ENCODE measurements at regions not wholly inside any gene's neighbourhood (a gene's known extent, or its start where the extent isn't known, plus 50 kb on each side); places are given as distances from the start of the nearest gene placed in this dataset.

GRCh38 chr2:128821010-128821409, 502.3 kb upstream of the HS6ST1 start:
- H3K4me1 ChIP-seq (ENCODE audit: control insufficient read depth, extremely low read depth, insufficient read depth, low read length): no peaks in the 10 kb centered on the region
- H3K27me3 ChIP-seq (ENCODE audit: control insufficient read depth, insufficient read depth, low read length): no peaks in the 10 kb centered on the region
- no peaks in the 10 kb centered on the region for H3K79me2 ChIP-seq (ENCODE audit: control insufficient read depth, insufficient read depth, low read length)
- H4K20me1 ChIP-seq (ENCODE audit: control insufficient read depth, extremely low read depth, insufficient read depth, low read length): no peaks in the 10 kb centered on the region
- H3K36me3 ChIP-seq (ENCODE audit: control insufficient read depth, insufficient read depth, low read length): no peaks in the 10 kb centered on the region
- no peak overlapping the region for H3K9ac ChIP-seq (ENCODE audit: insufficient read depth, low read length)
- no peak overlapping the region for H3K4me2 ChIP-seq (ENCODE audit: extremely low read depth, insufficient read depth, low read length)
- TF ChIP-seq, protein P1, sequence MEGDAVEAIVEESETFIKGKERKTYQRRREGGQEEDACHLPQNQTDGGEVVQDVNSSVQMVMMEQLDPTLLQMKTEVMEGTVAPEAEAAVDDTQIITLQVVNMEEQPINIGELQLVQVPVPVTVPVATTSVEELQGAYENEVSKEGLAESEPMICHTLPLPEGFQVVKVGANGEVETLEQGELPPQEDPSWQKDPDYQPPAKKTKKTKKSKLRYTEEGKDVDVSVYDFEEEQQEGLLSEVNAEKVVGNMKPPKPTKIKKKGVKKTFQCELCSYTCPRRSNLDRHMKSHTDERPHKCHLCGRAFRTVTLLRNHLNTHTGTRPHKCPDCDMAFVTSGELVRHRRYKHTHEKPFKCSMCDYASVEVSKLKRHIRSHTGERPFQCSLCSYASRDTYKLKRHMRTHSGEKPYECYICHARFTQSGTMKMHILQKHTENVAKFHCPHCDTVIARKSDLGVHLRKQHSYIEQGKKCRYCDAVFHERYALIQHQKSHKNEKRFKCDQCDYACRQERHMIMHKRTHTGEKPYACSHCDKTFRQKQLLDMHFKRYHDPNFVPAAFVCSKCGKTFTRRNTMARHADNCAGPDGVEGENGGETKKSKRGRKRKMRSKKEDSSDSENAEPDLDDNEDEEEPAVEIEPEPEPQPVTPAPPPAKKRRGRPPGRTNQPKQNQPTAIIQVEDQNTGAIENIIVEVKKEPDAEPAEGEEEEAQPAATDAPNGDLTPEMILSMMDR (conservative IDR thresholded peaks at IDR 0.05 in 1 of 2, IDR thresholded peaks at IDR 0.05 in 1 of 2; ENCODE audit: low read depth in 1 of 2, low read length in 2 of 2): no peak
- no peak for TF ChIP-seq EZH2 (IDR thresholded peaks at IDR 0.05; ENCODE audit: low read length, missing control alignments)
- no peak overlapping the region for H2AFZ ChIP-seq (ENCODE audit: low read length)
- no peak overlapping the region for H3K27ac ChIP-seq (ENCODE audit: insufficient read depth, low read length)
- no peak for DNase-seq (ENCODE audit: low read depth in 2 of 2)
- no peaks in the 10 kb centered on the region for H3K9me3 ChIP-seq (ENCODE audit: control insufficient read depth, insufficient read depth, low read depth, low read length)
- H3K4me3 ChIP-seq (replicated peaks in 1 of 4; ENCODE audit: control extremely low read depth in 1 of 4, insufficient read depth in 1 of 4, low read depth in 3 of 4, low read length in 4 of 4): no peak overlapping the region

DNA sequence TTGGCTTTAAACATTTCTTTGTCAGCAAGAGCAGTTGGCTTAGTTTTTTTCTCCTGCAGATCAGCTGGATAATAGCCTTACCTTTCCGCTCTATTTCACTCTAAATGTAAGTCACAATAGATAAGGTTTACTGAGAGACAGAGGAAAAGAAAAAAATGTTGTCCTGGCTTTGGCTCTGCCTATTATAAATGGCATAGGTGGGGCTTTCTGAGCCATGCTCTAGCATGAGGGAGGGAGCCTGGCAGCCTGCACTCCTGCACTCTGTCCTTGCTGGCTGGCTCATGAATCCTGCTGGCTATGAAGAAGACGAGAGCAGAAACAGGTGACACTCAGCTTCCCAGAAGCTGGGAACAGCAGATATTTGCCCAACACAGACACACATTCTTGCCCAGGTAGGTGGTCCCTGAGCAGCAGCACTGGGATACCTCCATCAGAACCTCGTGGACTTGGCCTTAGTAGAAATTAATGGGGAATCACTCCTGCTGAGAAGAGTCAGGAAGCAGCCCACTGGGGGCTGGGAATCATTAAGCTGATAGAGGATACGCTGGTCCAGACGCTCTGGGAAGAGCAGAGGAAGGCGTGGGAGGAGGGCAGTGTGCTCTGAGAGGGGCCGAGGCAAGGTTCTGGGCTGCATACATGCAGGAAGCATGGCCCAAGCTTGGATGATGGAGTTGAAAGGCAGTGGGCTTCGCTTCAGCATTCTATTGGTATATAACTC, 514.4 kb upstream of the HS6ST1 start:
- DNase-seq (ENCODE audit: low read depth in 2 of 2): no peak
- no peaks in the 10 kb centered on the region for H3K9me3 ChIP-seq (ENCODE audit: control insufficient read depth, insufficient read depth, low read depth, low read length)
- H3K4me3 ChIP-seq (replicated peaks in 1 of 4; ENCODE audit: control extremely low read depth in 1 of 4, insufficient read depth in 1 of 4, low read depth in 3 of 4, low read length in 4 of 4): no peak overlapping the region
- no peaks in the 10 kb centered on the region for H3K4me1 ChIP-seq (ENCODE audit: control insufficient read depth, extremely low read depth, insufficient read depth, low read length)
- H3K79me2 ChIP-seq (ENCODE audit: control insufficient read depth, insufficient read depth, low read length): no peaks in the 10 kb centered on the region
- no peak overlapping the region for H3K4me2 ChIP-seq (ENCODE audit: extremely low read depth, insufficient read depth, low read length)
- TF ChIP-seq EZH2 (IDR thresholded peaks at IDR 0.05; ENCODE audit: low read length, missing control alignments): no peak
- TF ChIP-seq, protein P1 (conservative IDR thresholded peaks at IDR 0.05 in 1 of 2, IDR thresholded peaks at IDR 0.05 in 1 of 2; ENCODE audit: low read depth in 1 of 2, low read length in 2 of 2): no peak
- H4K20me1 ChIP-seq (ENCODE audit: control insufficient read depth, extremely low read depth, insufficient read depth, low read length): no peaks in the 10 kb centered on the region
- H3K27ac ChIP-seq (ENCODE audit: insufficient read depth, low read length): no peak overlapping the region
- H3K27me3 ChIP-seq (ENCODE audit: control insufficient read depth, insufficient read depth, low read length): no peaks in the 10 kb centered on the region
- H3K36me3 ChIP-seq (ENCODE audit: control insufficient read depth, insufficient read depth, low read length): no peaks in the 10 kb centered on the region
- no peak overlapping the region for H2AFZ ChIP-seq (ENCODE audit: low read length)
- H3K9ac ChIP-seq (ENCODE audit: insufficient read depth, low read length): no peak overlapping the region

DNA sequence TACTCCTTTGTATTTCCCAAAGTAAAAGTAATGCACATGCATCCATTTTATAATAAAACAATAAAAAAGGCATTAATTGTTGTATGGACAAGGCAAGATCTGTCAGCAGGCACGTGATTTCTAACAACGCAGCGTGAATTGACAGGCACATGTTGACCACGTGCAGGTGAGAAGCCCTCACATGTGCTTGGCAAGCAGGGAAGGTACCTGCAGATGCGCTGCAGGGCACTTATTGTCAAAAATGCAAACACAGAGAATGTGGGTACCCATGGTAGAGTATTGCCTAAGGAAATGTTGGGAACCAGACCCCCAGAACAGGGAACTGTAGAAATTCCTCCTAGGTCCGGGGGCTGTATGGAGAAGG, 515.0 kb upstream of the HS6ST1 start:
- Histone ChIP-seq H3K4me3 (replicated peaks in 1 of 4; ENCODE audit: control extremely low read depth in 1 of 4, insufficient read depth in 1 of 4, low read depth in 3 of 4, low read length in 4 of 4) (no peak overlapping the region), H3K9ac (ENCODE audit: insufficient read depth, low read length) (no peak overlapping the region), H3K4me2 (ENCODE audit: extremely low read depth, insufficient read depth, low read length) (no peak overlapping the region), H3K79me2 (ENCODE audit: control insufficient read depth, insufficient read depth, low read length) (no peaks in the 10 kb centered on the region), H3K27ac (ENCODE audit: insufficient read depth, low read length) (no peak overlapping the region), H3K4me1 (ENCODE audit: control insufficient read depth, extremely low read depth, insufficient read depth, low read length) (no peaks in the 10 kb centered on the region), H2AFZ (ENCODE audit: low read length) (no peak overlapping the region), H3K27me3 (ENCODE audit: control insufficient read depth, insufficient read depth, low read length) (no peaks in the 10 kb centered on the region), H4K20me1 (ENCODE audit: control insufficient read depth, extremely low read depth, insufficient read depth, low read length) (no peaks in the 10 kb centered on the region), H3K9me3 (ENCODE audit: control insufficient read depth, insufficient read depth, low read depth, low read length) (no peaks in the 10 kb centered on the region), H3K36me3 (ENCODE audit: control insufficient read depth, insufficient read depth, low read length) (no peaks in the 10 kb centered on the region)
- TF ChIP-seq EZH2 (IDR thresholded peaks at IDR 0.05; ENCODE audit: low read length, missing control alignments): no peak
- TF ChIP-seq, protein P1 (conservative IDR thresholded peaks at IDR 0.05 in 1 of 2, IDR thresholded peaks at IDR 0.05 in 1 of 2; ENCODE audit: low read depth in 1 of 2, low read length in 2 of 2): no peak
- DNase-seq (ENCODE audit: low read depth in 2 of 2): no peak
